A673 (cell line): ENCODE measurements at regions not wholly inside any gene's neighbourhood (a gene's known extent, or its start where the extent isn't known, plus 50 kb on each side); places are given as distances from the start of the nearest gene placed in this dataset.

Experiments used
- EZH2 ChIP-seq: fragments of 200-600 bp; sonication (generic); IDR thresholded peaks from 2 replicates; pipeline ENCODE4 v1.6.1; 2017; ENCODE audit warnings: borderline replicate concordance, low read depth, mild to moderate bottlenecking, mixed read lengths, antibody characterized with exemption, low read length; ENCODE audit not compliant: poor library complexity, severe bottlenecking
- TF ChIP-seq, protein P1 (sequence below): fragments of 300-800, 200-600 bp; sonication (generic); conservative IDR thresholded peaks from 2 replicates; pipeline ENCODE4 v1.5.1; 2017; ENCODE audit warnings: low read depth, mild to moderate bottlenecking, antibody characterized with exemption, low read length, moderate library complexity, mixed read lengths

- TF ChIP-seq, protein P1, sequence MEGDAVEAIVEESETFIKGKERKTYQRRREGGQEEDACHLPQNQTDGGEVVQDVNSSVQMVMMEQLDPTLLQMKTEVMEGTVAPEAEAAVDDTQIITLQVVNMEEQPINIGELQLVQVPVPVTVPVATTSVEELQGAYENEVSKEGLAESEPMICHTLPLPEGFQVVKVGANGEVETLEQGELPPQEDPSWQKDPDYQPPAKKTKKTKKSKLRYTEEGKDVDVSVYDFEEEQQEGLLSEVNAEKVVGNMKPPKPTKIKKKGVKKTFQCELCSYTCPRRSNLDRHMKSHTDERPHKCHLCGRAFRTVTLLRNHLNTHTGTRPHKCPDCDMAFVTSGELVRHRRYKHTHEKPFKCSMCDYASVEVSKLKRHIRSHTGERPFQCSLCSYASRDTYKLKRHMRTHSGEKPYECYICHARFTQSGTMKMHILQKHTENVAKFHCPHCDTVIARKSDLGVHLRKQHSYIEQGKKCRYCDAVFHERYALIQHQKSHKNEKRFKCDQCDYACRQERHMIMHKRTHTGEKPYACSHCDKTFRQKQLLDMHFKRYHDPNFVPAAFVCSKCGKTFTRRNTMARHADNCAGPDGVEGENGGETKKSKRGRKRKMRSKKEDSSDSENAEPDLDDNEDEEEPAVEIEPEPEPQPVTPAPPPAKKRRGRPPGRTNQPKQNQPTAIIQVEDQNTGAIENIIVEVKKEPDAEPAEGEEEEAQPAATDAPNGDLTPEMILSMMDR, result no peak
- no peak for TF ChIP-seq EZH2
Observed at GRCh38 chr15:60125334-60125733, 121.2 kb downstream of the FOXB1 start.
